Natural killer cell (primary cell): ENCODE measurements at regions not wholly inside any gene's neighbourhood (a gene's known extent, or its start where the extent isn't known, plus 50 kb on each side); places are given as distances from the start of the nearest gene placed in this dataset.
"Not testable (repeated sequence)": the region's sequence is repeated elsewhere in the genome, so short reads cannot be mapped to it uniquely, and the experiment has no call there.

Source experiments
- ATAC-seq, 3 donors: fragments of 150-1000 bp in 2 of 3; fragments of 200-7000 bp in 1 of 3; cut with Tn5 transposase; 1 replicate in 1 of 3; 2 replicates in 2 of 3; pipeline ENCODE4 v1.10.0; 2021; ENCODE audit warnings: mild to moderate bottlenecking in 2 of 3, moderate library complexity in 2 of 3
- DNase-seq, 2 donors: peaks; one replicate each; pipeline versions ENCODE4 v3.0.0 to v3.0.0-alpha.2; 2013 to 2021; ENCODE audit warnings: mixed read lengths in 1 of 2
- H3K27ac ChIP-seq: one replicate; pipeline ENCODE4 v1.5.1; 2013; ENCODE audit warnings: mild to moderate bottlenecking, low read length
- H3K27me3 ChIP-seq: one replicate; pipeline ENCODE4 v1.6.1; 2013; ENCODE audit warnings: low read length; ENCODE audit not compliant: control insufficient read depth, insufficient read depth
- H3K36me3 ChIP-seq: one replicate; pipeline ENCODE4 v1.6.1; 2013; ENCODE audit warnings: low read length; ENCODE audit not compliant: control insufficient read depth, insufficient read depth
- H3K4me1 ChIP-seq: one replicate; pipeline ENCODE4 v1.6.1; 2013; ENCODE audit warnings: low read length; ENCODE audit not compliant: control insufficient read depth, insufficient read depth
- H3K4me3 ChIP-seq: one replicate; pipeline ENCODE4 v1.5.1; 2013; ENCODE audit warnings: low read length
- H3K9me3 ChIP-seq: one replicate; pipeline ENCODE4 v1.6.1; 2013; ENCODE audit warnings: low read length; ENCODE audit not compliant: control insufficient read depth, insufficient read depth
- H3K27ac Mint-ChIP-seq, 2 donors: one replicate each; pipeline ENCODE4 v1.8.0; 2022; ENCODE audit warnings: mild to moderate bottlenecking in 2 of 2, mixed read lengths in 2 of 2, moderate library complexity in 1 of 2
- H3K27me3 Mint-ChIP-seq, 2 donors: one replicate each; pipeline ENCODE4 v1.8.0; 2022; ENCODE audit warnings: low read depth in 2 of 2, mixed read lengths in 2 of 2
- H3K36me3 Mint-ChIP-seq: one replicate; pipeline ENCODE4 v1.8.0; 2022; ENCODE audit warnings: mixed read lengths
- H3K4me1 Mint-ChIP-seq, 2 donors: one replicate each; pipeline ENCODE4 v1.8.0; 2022; ENCODE audit warnings: mixed read lengths in 2 of 2
- H3K4me3 Mint-ChIP-seq: one replicate; pipeline ENCODE4 v1.8.0; 2022; ENCODE audit warnings: mild to moderate bottlenecking, moderate library complexity, mixed read lengths
- H3K9me3 Mint-ChIP-seq, 2 donors: one replicate each; pipeline ENCODE4 v1.8.0; 2022; ENCODE audit warnings: mixed read lengths in 2 of 2
- CTCF ChIP-seq: fragments of 200-600 bp; IDR thresholded peaks from one replicate; pipeline ENCODE4 v1.8.0; 2022; ENCODE audit warnings: antibody characterized with exemption
- WGBS: methylation state at CpG from one replicate; pipeline ENCODE4 v1.1.7; 2013; ENCODE audit warnings: missing lambda C conversion rate; ENCODE audit not compliant: insufficient coverage; 5-methylcytosine and 5-hydroxymethylcytosine counted together
- intact Hi-C: fragments of 100-400 bp; cut with micrococcal nuclease; formaldehyde crosslinking; loops from one replicate; pipeline ENCODE4 v1.14.2; 2022

DNA sequence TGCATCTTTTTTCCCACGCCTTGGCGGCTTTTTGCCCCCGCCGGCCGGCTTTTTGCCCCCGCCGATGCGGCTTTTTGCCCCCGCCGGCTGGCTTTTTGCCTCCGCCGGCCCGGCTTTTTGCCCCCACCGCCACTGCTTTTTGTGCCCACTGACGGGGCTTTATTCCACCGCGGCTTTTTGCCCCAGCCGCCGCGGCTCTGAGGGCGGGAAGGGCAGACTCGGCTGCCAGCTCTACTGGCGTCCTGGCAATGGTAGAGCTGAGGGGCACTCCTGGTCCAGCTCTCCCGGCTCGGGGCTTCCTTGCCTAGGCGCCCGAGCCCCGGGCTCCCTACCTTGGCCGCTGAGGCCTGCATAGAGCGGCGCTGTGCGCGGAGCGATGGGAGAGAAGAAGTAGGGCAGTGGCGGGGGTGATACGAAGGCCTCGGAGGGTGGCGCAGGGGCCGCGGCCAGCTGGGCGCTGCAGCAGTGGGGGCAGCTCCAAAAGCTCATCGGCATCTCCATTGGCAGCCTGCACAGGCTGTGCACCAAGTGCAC is 591.4 kb downstream of the TP53TG3F start:
- H3K36me3 Mint-ChIP-seq = peaks cover 13% of the 10 kb centered on the region
- ATAC-seq (no peak), DNase-seq (no peak)
- no peaks in the 10 kb centered on the region for H3K4me1 Mint-ChIP-seq
- Histone ChIP-seq H3K27ac (no peak overlapping the region), H3K4me1 (no peaks in the 10 kb centered on the region), H3K4me3 (no peak overlapping the region), H3K27me3 (no peaks in the 10 kb centered on the region), H3K9me3 (peaks cover 28% of the 10 kb centered on the region), H3K36me3 (no peaks in the 10 kb centered on the region)
- H3K27ac Mint-ChIP-seq = no peak overlapping the region
- H3K4me3 Mint-ChIP-seq = no peak overlapping the region
- intact Hi-C loops = no loop called here
- peaks cover 18 to 33% of the 10 kb centered on the region in 2 donors for H3K9me3 Mint-ChIP-seq
- 57% methylated on average over 42 of the region's 42 CpGs for WGBS
- no peaks in the 10 kb centered on the region for H3K27me3 Mint-ChIP-seq
- no peak for TF ChIP-seq CTCF

DNA sequence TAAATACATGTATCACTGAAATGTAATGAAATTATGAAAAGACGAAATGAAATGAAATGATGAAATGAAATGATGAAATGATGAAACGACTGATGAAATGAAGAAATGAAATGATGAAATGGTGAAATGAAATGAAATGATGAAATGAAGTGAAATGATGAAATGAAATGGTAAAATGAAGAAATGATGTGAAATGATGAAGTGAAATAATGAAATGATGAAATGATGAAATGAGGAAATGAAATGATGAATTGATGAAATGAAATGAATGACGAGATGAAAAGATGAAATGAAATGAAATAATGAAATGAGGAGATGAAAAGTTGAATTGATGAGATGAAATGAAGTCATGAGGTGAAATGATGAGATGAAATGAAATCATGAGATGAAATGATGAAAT is 594.7 kb downstream of the TP53TG3F start:
- Mint-ChIP-seq H3K9me3 (peaks cover 14 to 19% of the 10 kb centered on the region in 2 donors), H3K4me3 (no peak overlapping the region), H3K27ac (no peak overlapping the region), H3K4me1 (no peaks in the 10 kb centered on the region), H3K36me3 (peaks cover 6% of the 10 kb centered on the region), H3K27me3 (no peaks in the 10 kb centered on the region)
- Histone ChIP-seq H3K36me3 (no peaks in the 10 kb centered on the region), H3K4me1 (no peaks in the 10 kb centered on the region), H3K27me3 (no peaks in the 10 kb centered on the region), H3K9me3 (peaks cover 28% of the 10 kb centered on the region), H3K27ac (no peak overlapping the region), H3K4me3 (no peak overlapping the region)
- DNase-seq (no peak), ATAC-seq (no peak)
- no peak for TF ChIP-seq CTCF
- intact Hi-C loops = no loop called here
- 65% methylated on average over 3 of the region's 3 CpGs for WGBS

DNA sequence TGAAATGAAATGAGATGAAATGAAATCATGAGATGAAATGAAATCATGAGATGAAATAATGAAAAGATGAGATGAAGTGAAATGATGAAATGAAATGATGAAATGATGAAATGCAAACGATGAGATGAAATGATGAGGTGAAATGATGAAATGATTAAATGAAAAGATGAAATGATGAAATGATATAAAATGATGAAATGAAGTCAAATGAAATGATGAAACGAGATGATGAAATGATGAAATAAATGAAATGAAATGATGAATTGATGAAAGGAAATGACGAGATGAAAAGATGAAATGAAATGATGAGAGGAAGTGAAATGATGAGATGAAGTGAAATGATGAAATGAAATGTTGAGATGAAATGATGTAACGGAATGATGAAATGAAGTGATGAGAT is 595.6 kb downstream of the TP53TG3F start:
- ATAC-seq (no peak), DNase-seq (no peak)
- peaks cover 26% of the 10 kb centered on the region for H3K9me3 ChIP-seq
- no peak overlapping the region for H3K4me3 ChIP-seq
- H3K36me3 Mint-ChIP-seq = peaks cover 6% of the 10 kb centered on the region
- no peaks in the 10 kb centered on the region for H3K36me3 ChIP-seq
- H3K27me3 ChIP-seq = no peaks in the 10 kb centered on the region
- no peaks in the 10 kb centered on the region for H3K27me3 Mint-ChIP-seq
- no peak overlapping the region for H3K27ac Mint-ChIP-seq
- peaks cover 12 to 16% of the 10 kb centered on the region in 2 donors for H3K9me3 Mint-ChIP-seq
- TF ChIP-seq CTCF = no peak
- H3K4me1 ChIP-seq = no peaks in the 10 kb centered on the region
- intact Hi-C loops = no loop called here
- WGBS = 52% methylated on average over 4 of the region's 4 CpGs
- no peak overlapping the region for H3K4me3 Mint-ChIP-seq
- no peak overlapping the region for H3K27ac ChIP-seq
- H3K4me1 Mint-ChIP-seq = no peaks in the 10 kb centered on the region

DNA sequence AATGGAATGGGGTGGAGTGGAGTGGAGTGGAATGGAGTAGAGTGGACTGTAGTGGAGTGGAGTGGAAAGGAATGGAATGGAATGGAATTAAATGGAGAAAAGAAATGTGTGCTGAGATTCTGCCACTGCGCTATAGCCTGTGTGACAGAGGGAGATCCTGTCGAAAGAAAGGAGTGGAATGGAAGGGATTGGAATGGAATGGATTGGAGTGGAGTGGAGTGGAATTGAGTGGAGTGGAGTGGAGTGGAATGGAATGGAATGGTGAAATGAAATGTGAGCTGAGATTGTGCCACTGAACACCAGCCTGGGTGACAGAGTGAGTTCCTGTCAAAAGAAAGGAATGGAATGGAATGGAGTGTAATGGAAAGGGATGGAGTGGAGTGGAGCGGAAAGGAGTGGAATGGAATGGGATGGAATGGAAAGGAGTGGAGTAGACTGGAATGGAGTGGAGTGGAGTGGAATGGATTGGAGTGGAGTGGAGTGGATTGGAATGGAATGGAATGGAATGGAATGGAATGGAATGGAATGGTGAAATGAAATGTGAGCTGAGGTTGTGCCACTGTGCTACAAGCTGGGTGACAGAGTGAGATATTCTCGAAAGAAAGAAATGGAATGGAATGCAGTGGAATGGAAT is 603.3 kb downstream of the TP53TG3F start:
- ATAC-seq = peak in 2 of 3 donors; percentile 34 to 67
- H3K27ac ChIP-seq, DNase-seq, H3K4me1 ChIP-seq, H3K27me3 Mint-ChIP-seq, H3K4me1 Mint-ChIP-seq, H3K27ac Mint-ChIP-seq, H3K4me3 ChIP-seq, intact Hi-C loops, H3K4me3 Mint-ChIP-seq, H3K27me3 ChIP-seq, H3K36me3 ChIP-seq: not testable (repeated sequence)
- peaks cover 40% of the 10 kb centered on the region for H3K9me3 ChIP-seq
- WGBS = 72% methylated on average over 4 of the region's 4 CpGs
- Mint-ChIP-seq H3K36me3 (peaks cover 14% of the 10 kb centered on the region), H3K9me3 (peaks cover 43% of the 10 kb centered on the region in 2 donors)

- H3K27ac Mint-ChIP-seq, H3K4me1 ChIP-seq, H3K27me3 Mint-ChIP-seq, H3K4me1 Mint-ChIP-seq, intact Hi-C loops, H3K4me3 ChIP-seq, H3K36me3 ChIP-seq, DNase-seq, H3K27me3 ChIP-seq, H3K4me3 Mint-ChIP-seq, H3K27ac ChIP-seq: not testable (repeated sequence)
- peaks cover 14% of the 10 kb centered on the region for H3K36me3 Mint-ChIP-seq
- peaks cover 43% of the 10 kb centered on the region in 2 donors for H3K9me3 Mint-ChIP-seq
- WGBS = 82% methylated on average over 1 of the region's 1 CpG
- H3K9me3 ChIP-seq = peaks cover 40% of the 10 kb centered on the region
- peak in 1 of 3 donors; percentile 45 for ATAC-seq
Observed at GRCh38 chr16:34063498-34064157, 604.2 kb downstream of the TP53TG3F start.

- Mint-ChIP-seq H3K9me3 (peaks cover 43% of the 10 kb centered on the region in 2 donors), H3K36me3 (peaks cover 14% of the 10 kb centered on the region)
- H3K4me1 Mint-ChIP-seq, H3K4me1 ChIP-seq, H3K27me3 ChIP-seq, H3K4me3 Mint-ChIP-seq, H3K27me3 Mint-ChIP-seq, DNase-seq, intact Hi-C loops, H3K4me3 ChIP-seq, H3K27ac Mint-ChIP-seq, H3K36me3 ChIP-seq, H3K27ac ChIP-seq: not testable (repeated sequence)
- H3K9me3 ChIP-seq = peaks cover 40% of the 10 kb centered on the region
- WGBS = 67% methylated on average over 2 of the region's 2 CpGs
- peak in 1 of 3 donors; percentile 65 for ATAC-seq
Observed at GRCh38 chr16:34064602-34065001, 605.2 kb downstream of the TP53TG3F start.
